HG03135 (cell line): ENCODE measurements at regions not wholly inside any gene's neighbourhood (a gene's known extent, or its start where the extent isn't known, plus 50 kb on each side); places are given as distances from the start of the nearest gene placed in this dataset.
"Not testable (repeated sequence)": the region's sequence is repeated elsewhere in the genome, so short reads cannot be mapped to it uniquely, and the experiment has no call there.

Experiments
- ATAC-seq: cut with Tn5 transposase; IDR thresholded peaks from one replicate; pipeline ENCODE4 v1.9.1; 2021; ENCODE audit warnings: mild to moderate bottlenecking, moderate library complexity; ENCODE audit not compliant: unreplicated experiment

DNA sequence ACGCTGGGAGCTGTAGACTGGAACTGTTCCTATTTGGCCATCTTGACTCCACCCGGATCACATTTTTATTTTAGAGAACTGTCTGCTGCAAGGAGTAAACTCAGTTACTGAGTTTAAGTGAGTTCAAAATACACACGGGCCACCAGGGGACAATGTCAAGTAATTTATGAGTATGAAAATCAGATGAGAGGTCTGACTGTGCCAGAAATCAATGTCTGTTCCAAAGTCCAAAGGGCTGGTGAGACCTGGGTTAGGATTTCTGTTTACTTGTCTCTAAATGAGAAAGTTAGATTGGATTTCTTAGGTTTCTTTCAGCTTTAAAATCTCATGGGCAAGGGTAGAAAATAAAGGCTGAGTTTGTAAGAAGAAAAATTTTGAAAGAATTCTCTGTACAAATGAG lies 465.8 kb upstream of the MEIS1 start:
- ATAC-seq, result no peak

DNA sequence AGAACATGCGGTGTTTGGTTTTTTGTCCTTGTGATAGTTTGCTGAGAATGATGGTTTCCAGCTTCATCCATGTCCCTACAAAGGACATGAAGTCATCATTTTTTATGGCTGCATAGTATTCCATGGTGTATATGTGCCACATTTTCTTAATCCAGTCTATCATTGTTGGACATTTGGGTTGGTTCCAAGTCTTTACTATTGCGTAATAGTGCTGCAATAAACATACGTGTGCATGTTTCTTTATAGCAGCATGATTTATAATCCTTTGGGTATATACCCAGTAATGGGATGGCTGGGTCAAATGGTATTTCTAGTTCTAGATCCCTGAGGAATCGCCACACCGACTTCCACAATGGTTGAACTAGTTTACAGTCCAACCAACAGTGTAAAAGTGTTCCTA lies 471.6 kb upstream of the MEIS1 start:
- ATAC-seq, result not testable (repeated sequence)

DNA sequence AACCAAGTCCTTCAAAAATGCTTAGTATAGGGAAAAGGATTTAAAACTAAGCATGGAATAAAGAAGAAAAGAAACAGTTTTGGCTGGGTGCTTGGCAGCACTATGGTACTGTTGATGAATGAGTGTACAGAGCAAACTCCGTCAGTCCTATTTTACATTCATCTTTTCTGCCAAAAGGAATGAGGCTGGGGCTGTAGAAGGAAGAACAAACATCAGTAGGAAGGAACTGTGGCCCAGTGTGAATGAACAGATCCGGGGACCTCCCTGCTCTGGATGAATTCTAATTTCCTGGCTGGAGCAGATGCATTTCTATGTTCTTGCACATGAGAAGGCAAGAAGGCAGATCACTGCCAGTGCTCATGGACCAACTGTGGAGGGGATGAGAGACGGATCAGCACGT lies 474.0 kb upstream of the MEIS1 start:
- no peak for ATAC-seq

DNA sequence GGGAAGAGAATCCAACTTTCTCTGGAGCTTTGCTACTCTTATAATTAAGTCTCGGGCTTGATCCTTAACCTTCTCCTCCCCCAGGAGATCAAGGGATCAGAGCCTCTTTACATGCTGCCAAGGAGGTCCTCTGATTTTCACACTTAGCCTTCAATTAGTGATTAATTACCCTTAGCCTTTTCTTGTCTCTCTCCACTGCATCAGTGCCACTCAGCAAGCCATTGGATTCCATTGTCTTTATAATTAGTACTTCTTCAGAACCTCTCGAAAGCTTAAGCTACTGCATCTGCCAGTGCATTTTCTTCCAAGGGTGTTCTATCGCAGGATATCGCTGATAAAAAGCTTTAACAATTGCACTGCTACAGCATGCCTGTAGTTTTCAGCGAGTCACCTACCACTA lies 477.0 kb upstream of the MEIS1 start:
- ATAC-seq, result no peak

DNA sequence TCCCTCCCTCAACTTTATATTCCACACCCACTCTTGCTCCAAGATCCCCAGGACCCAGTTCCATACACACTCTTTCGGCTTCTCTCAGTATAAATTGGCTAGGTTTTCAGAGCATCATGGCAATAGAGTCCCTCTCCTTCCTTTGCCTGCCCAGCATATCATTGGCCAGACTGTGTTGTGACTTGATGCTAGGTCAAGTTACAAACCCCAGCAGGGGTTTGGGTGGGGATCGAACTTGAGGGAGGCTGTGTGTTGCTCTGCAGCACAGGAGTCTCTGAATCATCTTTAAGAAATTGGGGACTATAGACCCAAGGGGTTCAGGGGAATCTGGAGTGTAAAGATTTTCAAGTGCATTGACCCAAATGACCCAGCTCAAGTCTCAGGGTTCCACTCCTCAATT lies 477.5 kb upstream of the MEIS1 start:
- no peak for ATAC-seq

DNA sequence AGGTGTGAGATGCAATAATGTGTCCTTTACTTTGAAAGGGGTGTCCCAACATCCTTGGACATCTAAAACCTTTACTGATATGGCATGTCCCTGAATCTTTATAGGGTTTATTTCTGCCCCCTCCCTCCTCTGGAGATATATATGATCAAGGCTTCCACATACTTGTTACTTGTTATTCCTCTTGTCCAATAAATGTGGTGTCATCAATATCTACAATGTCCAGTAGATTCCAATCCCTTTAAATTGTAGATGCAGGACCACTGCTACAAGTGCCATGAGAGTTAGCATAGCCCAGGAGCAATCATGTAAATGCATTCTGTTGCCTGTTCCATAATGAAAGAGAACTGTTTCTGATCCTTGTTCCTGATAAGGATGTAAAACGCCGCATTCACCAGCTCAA lies 479.7 kb upstream of the MEIS1 start:
- no peak for ATAC-seq

DNA sequence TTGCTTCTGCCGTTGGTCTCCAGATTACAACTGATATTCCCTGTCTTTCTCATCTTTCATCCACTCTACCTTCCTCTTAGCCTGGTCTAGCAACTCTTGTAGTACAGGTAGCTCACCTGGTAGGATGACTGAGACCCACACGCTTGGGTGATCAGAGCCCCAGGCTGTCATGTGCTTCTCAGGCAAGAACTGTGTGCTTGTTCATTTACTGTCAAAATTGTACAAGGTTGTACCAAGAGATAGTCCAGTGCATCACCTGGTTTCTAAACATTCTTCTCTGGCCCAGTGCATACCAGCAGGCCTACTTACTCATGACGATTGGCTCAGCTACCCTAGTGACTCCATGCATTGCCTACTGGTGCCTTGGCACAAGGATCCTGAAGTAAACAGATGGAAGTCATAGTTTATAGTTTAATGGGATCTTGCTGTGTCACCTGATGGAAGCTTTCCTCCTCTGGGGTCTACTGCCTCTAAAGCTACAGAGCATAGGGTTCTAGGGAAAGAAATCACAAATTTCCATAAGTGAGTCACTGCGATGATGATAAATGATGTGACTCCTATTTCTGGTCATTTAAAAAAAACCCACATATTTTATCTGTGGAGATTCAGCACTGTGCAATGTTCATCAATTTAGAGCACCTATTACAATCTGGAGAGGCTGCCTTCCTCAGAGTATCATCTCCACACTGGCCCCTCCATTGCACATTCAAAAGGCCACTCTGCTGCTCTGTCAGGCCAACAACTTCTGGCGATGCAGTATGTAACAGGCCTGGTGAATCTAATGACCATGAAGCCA lies 481.8 kb upstream of the MEIS1 start:
- ATAC-seq, result no peak

DNA sequence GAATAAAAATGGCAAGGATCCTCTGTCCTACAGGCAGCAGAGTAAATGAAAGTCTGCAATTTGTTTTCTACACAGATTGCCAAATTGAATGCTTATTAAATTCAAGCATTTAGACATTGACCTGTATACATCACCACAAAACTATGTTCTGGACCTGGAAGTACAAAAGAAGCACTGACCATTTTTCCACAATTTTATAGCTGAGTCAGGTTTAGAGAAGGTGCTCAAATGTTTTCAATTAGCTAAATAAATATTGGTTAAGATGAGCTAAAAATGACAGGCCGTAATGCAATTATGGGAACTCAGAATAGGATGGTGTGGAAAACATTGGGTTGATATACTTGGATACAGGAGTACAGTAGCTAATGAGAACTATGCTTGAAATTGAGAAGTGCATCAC lies 490.7 kb upstream of the MEIS1 start:
- ATAC-seq, result no peak

DNA sequence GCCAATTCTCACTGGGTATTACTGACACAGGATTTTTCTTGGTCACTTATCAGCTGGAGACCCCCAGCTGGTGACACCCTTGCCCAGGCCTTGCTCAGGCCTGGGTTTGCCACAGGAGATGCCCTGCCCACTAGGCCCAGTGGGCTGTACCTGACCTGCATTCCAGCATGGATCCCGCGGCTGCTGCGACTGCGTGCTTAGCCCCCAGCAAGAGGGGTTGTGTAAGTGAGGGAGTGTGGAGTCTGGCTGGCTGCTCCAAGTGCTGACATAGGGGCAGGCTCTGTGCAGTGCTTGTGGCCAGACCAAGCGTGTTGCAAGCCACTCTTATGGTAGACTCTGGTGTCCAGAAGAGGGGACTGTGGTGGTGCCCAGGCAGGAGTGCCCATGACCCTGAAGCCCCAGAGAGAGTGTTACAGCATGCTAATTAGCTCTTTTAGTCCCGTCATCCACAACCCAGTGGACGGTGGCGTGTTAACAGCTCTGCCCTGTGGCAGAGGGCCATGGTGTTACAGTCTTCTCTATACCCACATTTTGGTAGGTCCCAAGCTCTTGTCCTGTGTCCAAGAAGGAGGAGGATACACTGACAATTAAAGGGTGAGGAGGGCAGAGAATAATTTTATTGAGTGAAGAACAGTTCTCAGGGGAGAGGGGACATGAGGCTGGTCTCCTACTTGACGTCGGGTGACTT lies 491.7 kb upstream of the MEIS1 start:
- ATAC-seq, result no peak

DNA sequence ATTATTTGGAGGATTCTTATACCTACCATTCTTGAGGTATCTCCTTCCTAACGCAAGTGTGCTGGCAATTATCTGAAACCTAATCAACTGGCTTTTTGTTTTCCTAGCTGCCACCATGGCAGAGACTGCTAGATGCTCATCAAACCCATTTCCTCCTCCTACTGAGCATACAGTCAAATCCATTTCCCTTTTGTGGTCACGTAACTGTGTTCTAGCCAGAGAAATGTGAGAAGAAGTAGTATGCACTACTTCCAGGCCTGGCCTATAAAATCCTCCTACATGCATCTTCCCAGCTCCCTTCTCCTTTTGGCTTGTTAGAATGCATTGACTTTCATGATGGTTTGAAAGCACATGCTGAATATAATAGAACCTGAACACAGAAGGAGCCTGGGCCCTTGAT lies 494.1 kb upstream of the MEIS1 start:
- ATAC-seq, result no peak

DNA sequence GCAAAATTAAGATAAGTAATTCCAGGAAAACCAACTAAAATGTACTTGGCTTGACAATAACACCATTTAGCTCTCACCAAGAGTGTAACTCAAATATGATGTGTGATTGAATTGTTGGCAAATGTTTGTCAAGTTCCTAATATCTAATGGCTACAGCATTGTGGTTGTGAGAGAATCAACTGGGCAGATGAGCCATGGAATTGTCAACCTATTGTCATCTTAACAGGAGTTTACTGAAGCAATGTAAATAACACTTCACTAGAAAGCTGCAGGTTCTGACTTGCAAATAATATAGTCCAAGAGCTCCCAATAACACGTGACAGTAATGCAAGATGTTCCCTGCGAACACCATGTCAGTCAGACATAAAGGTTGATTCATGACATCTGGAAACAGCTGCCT lies 495.2 kb upstream of the MEIS1 start:
- ATAC-seq, result no peak

DNA sequence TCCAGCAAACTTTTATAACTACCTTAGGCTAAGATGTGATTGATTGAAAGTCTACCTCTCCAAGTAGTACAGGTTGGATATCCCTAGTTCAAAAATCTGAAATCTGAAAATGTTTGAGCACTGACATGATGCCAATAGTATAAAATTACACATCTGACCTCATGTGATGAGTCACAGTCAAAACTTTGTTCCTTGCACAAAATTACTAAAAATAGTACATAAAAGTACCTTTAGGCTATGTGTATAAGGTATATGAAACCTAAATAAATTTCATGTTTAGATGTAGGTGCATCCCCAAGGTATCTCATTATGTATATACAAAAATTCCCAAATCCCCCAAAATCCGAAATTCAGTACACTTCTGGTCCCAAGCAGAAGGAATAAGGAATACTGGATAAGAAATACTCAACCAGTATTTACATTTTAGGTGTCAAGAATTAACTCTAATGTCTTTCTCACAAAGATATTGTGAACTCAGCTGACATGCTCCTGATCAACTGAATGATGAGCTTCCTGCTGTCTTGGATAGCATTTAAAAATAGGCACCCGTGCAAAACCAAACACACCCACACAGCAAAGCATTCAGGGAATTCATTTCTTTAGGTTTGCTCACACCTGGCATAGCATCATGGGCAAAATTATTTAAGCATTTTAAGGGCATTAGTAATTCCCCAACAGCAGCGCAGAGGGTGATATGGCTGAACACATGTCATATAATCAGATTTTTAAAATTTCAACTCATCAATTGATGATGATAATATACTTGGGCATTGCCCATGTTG lies 497.4 kb upstream of the MEIS1 start:
- no peak for ATAC-seq

DNA sequence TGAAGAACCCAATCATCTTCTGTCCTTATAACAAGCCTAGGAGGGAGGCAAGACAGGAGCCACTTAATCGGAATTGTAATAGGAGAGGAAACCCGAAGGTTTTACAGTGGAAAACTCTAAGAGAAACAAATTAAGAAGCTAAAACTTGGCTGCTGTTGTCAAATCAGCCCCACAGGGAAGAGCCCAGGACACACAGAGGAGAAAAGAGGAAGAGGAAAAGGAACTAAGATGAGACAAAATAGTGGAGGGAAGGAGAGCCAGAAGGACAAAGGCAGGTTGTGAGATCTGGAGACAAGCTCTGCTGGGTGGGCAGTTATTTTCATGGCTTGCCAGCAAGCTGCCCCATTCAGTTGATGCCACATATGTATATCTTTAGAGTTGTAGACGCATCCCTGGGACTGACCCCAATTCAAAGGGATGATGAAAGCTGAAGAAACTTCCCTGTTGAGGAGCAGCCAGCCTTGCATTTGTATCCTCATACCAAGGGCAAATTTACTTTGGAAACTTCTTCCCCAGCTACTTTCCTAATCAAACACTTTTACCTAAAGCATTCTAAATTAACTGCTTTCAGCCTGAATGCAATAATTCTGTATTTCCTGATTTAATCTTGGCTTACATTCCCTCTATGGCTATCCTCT lies 499.8 kb upstream of the MEIS1 start:
- ATAC-seq, result no peak

DNA sequence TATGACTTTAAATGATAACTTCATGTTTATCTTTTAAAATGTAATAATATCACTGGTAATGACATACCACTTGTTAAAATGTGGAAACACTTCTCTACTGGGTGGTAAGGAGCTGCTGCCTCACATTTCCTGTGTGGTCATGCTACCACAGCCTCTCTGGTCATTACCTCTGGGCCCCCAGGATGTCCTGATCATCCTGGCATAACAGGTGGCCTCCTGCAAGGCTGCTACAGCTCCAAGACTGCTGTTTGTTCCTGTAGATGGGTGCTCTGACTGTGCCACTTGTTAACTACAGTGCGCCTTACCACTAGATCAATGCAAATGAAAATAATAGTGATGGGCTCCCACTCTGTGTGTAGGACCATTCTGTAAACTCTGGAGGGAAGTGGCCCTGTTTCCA lies 500.2 kb upstream of the SPRED2 start:
- no peak for ATAC-seq

DNA sequence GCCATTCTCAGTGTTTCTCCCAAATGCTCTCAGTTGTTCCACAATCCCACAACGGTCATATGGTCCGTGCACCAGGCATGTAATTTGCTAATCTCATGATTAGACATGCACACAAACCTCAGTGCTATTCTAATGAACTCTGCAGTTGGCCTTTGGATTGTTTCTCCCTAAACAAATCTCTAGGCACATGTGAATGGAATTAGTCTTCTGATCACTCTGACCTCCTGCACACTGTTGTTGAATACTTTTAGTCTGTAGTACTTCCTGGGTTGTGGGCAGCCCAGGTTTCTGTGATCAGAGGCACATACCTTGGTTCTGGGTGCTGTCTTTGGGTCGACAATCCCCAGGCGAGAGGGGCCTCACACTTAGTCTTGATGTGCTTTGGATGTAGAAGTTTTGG lies 498.7 kb upstream of the SPRED2 start:
- no peak for ATAC-seq

DNA sequence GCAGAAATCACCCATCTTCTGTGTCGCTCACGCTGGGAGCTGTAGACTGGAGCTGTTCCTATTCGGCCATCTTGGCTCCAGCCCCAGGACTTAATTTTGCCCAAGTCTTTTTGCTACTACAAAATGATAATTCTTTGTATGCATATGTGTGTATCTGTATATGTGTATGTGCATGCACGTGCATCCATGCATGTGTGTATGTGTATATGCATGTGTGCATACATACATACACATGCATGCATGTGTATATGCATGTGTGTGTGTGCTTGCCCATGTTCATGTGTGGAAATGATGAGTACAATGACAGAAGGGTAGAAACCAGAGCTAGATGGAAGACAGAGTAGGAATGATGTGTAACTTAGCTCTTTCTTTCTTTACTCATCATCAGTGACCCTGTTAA lies 497.9 kb upstream of the SPRED2 start:
- no peak for ATAC-seq

DNA sequence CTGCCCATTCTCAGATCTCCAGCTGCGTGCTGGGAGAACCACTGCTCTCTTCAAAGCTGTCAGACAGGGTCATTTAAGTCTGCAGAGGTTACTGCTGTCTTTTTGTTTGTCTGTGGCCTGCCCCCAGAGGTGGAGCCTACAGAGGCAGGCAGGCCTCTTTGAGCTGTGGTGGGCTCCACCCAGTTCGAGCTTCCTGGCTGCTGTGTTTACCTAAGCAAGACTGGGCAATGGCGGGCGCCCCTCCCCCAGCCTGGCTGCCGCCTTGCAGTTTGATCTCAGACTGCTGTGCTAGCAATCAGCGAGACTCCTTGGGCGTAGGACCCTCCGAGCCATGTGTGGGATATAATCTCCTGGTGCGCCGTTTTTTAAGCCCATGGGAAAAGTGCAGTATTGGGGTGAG lies 497.3 kb upstream of the SPRED2 start:
- ATAC-seq, result not testable (repeated sequence)

DNA sequence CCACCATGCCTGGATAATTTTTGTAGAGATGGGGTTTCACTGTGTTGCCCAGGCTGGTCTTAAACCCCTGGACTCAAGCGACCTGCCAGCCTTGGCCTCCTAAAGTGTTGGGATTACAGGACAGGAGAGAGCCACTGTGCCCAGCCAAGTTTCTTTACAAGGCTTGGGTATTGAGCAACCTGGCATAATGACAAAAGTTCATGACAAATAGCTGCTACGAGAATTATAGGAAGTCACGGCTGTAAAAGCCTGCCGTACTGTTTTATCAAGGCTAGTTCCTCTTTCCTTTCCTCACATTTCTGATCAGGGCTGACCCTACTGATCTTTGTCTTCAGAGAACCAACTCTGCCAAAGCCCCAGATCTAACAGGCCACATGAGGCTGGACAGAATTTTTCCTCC lies 490.4 kb upstream of the SPRED2 start:
- ATAC-seq, result no peak

DNA sequence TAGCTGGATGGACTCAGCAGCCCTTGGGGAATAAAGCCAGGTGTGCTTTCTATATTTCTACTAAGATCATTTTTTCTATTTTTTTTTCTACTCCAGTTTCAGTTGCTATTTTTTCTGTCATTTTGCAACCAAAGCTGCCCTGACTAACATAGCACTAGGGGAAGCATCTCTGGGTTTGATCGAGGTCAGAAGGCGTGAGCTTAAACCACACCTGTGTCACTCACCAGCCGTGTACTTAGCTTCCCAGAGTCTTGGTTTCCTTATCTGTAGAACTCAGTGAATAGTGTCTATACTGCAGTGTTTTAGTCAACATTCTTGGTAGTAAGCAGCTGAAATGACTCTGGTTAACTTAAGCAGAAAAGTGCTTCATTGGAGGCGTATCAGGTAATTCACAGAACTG lies 489.6 kb upstream of the SPRED2 start:
- ATAC-seq, result no peak

DNA sequence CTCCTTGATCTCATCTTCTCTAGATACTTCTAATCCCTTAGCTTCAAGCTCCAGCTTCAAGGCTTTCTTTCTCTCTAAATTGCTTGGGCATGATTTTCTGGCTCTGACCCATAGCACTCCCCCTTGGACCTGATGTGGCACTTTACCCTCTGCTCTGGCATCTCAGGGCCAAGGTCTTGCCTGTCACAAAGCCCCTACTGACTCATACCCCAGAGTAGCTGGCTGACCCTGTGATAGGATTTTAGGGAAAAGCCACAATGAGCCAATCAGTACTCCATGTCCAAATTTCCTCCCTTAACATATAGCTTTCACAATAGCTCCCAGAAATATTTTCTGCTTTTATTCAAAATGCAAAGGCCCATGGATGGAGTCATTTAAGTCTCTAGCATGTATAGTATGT lies 488.7 kb upstream of the SPRED2 start:
- no peak for ATAC-seq

DNA sequence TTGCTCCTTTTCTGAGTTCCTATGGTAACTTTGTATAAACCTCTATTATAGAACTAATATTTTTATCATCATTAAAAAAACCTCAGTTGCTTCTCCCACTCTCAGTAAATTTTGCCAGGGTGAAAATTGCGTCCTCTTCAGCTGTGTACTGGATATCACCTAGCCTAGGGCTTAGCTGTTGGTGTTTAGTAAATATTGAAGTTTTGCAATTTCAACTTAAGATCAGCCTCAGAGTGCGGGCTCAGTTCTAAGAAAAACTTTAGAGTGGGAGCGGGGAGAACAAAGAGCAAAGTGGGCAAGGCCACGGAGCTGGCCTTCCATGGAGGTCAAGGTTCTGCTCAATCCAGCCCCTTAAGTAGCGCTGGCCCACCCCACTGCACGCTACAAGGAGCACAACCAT lies 488.3 kb upstream of the SPRED2 start:
- ATAC-seq, result no peak
